Posterior vena cava (tissue), 2 donors: ENCODE measurements at regions not wholly inside any gene's neighbourhood (a gene's known extent, or its start where the extent isn't known, plus 50 kb on each side); places are given as distances from the start of the nearest gene placed in this dataset.
A peak's percentile ranks its signal among the peaks of the same experiment; 100 is the strongest.
"Not testable (repeated sequence)": the region's sequence is repeated elsewhere in the genome, so short reads cannot be mapped to it uniquely, and the experiment has no call there.

Experiments used
- DNase-seq: peaks from one replicate; pipeline ENCODE4 v3.0.0-alpha.2; 2020; ENCODE audit warnings: low spot score
- intact Hi-C, 2 donors: fragments of 100-400 bp; cut with DNase I; formaldehyde crosslinking; loops; one replicate each; pipeline versions ENCODE4 v1.14.1 to v1.14.2; 2022 to 2023
- donor health status: DM: yes; HTN: yes; CAD: no.
- donor health status: DM: yes; HTN: yes; CAD: no.

- DNase-seq, intact Hi-C loops: not testable (repeated sequence)
These were observed 118.7 kb upstream of the PZP start for GRCh38 chr12:9326849-9327248.

GRCh38 chr12:9326085-9326484, 117.9 kb upstream of the PZP start:
- DNase-seq = no peak
- intact Hi-C loops = no loop called here

GRCh38 chr12:9325471-9325870, 117.3 kb upstream of the PZP start:
- intact Hi-C loops = no loop called here
- DNase-seq = no peak

GRCh38 chr12:9324782-9325181, 116.6 kb upstream of the PZP start:
- intact Hi-C loops = no loop called here
- no peak for DNase-seq

GRCh38 chr12:9323144-9323681, 115.0 kb upstream of the PZP start:
- intact Hi-C loops = no loop called here
- no peak for DNase-seq

GRCh38 chr12:9319842-9320173, 111.6 kb upstream of the PZP start:
- intact Hi-C loops = no loop called here
- no peak for DNase-seq

GRCh38 chr12:9319044-9319841, 111.0 kb upstream of the PZP start:
- no peak for DNase-seq
- intact Hi-C loops = no loop called here

GRCh38 chr12:9313479-9313878, 105.3 kb upstream of the PZP start:
- DNase-seq = peak; percentile 75
- intact Hi-C loops = not testable (repeated sequence)

- DNase-seq = peak; percentile 55
- intact Hi-C loops = not testable (repeated sequence)
These were observed 104.5 kb upstream of the PZP start for GRCh38 chr12:9312406-9313392.

- intact Hi-C loops, DNase-seq: not testable (repeated sequence)
These were observed 103.3 kb upstream of the PZP start for GRCh38 chr12:9311454-9311853.

- intact Hi-C loops, DNase-seq: not testable (repeated sequence)
These were observed 102.5 kb upstream of the PZP start for GRCh38 chr12:9310645-9311044.

- DNase-seq, intact Hi-C loops: not testable (repeated sequence)
These were observed 101.6 kb upstream of the PZP start for GRCh38 chr12:9309749-9310148.

GRCh38 chr12:9308745-9309144, 100.5 kb upstream of the PZP start:
- DNase-seq, intact Hi-C loops: not testable (repeated sequence)

GRCh38 chr12:9308163-9308562, 100.0 kb upstream of the PZP start:
- DNase-seq, intact Hi-C loops: not testable (repeated sequence)

GRCh38 chr12:9307255-9307654, 99.1 kb upstream of the PZP start:
- intact Hi-C loops, DNase-seq: not testable (repeated sequence)

- DNase-seq, intact Hi-C loops: not testable (repeated sequence)
These were observed 97.8 kb upstream of the PZP start for GRCh38 chr12:9306004-9306403.

GRCh38 chr12:9304540-9304939, 96.3 kb upstream of the PZP start:
- intact Hi-C loops, DNase-seq: not testable (repeated sequence)

- intact Hi-C loops = not testable (repeated sequence)
These were observed 87.7 kb upstream of the PZP start for GRCh38 chr12:9295872-9296271.

GRCh38 chr12:9294072-9294620, 86.0 kb upstream of the PZP start:
- DNase-seq, intact Hi-C loops: not testable (repeated sequence)

More at GRCh38 chr12:9295872-9296271, 87.7 kb upstream of the PZP start:
- DNase-seq = not testable (repeated sequence)

GRCh38 chr12:9293391-9293790, 85.2 kb upstream of the PZP start:
- DNase-seq, intact Hi-C loops: not testable (repeated sequence)
